GM13977 (cell line): ENCODE measurements at regions not wholly inside any gene's neighbourhood (a gene's known extent, or its start where the extent isn't known, plus 50 kb on each side); places are given as distances from the start of the nearest gene placed in this dataset.

Experiments
- DNase-seq: peaks from one replicate; pipeline ENCODE4 v3.0.0; 2012; ENCODE audit warnings: low spot score
- in situ Hi-C: fragments of 300-500 bp; cut with MboI; formaldehyde crosslinking; loops from one replicate; pipeline ENCODE4 v1.12.0; 2022; ENCODE audit warnings: low sequenced_read_pairs, low pct_unique_long_range_greater_than_20kb, mixed read lengths, inconsistent platforms; ENCODE audit not compliant: unreplicated experiment
- TF ChIP-seq, protein P1 (sequence below): IDR thresholded peaks from 2 replicates; pipeline ENCODE4 v1.5.1; 2012; ENCODE audit warnings: mild to moderate bottlenecking, control low read depth; ENCODE audit not compliant: insufficient read depth; ENCODE audit errors: extremely low read depth, missing control alignments

- TF ChIP-seq, protein P1, sequence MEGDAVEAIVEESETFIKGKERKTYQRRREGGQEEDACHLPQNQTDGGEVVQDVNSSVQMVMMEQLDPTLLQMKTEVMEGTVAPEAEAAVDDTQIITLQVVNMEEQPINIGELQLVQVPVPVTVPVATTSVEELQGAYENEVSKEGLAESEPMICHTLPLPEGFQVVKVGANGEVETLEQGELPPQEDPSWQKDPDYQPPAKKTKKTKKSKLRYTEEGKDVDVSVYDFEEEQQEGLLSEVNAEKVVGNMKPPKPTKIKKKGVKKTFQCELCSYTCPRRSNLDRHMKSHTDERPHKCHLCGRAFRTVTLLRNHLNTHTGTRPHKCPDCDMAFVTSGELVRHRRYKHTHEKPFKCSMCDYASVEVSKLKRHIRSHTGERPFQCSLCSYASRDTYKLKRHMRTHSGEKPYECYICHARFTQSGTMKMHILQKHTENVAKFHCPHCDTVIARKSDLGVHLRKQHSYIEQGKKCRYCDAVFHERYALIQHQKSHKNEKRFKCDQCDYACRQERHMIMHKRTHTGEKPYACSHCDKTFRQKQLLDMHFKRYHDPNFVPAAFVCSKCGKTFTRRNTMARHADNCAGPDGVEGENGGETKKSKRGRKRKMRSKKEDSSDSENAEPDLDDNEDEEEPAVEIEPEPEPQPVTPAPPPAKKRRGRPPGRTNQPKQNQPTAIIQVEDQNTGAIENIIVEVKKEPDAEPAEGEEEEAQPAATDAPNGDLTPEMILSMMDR = no peak
- in situ Hi-C loops = no loop called here
- no peak for DNase-seq
These were observed 122.1 kb upstream of the CCDC28A start for GRCh38 chr6:138651491-138651890.

DNA sequence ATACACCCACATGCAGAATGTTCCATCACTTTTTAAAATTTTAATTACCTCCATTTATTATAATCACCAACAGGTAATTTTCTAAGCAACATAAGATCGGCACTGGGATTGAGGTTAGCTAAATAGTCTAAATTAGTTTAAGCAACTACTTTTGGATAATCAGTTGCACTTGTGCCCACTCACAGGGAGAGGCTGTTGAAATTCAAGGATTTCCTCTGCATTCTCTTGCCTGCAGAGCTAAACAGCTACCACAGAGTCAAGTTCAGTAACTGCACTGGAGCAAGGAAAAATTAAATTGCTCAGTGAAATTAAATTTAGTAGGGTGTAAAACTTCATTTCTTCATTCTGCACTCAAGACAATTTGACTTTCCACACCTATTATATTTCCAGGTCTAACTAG, 120.7 kb upstream of the CCDC28A start:
- in situ Hi-C loops = no loop called here
- TF ChIP-seq, protein P1 = no peak
- no peak for DNase-seq

- in situ Hi-C loops = no loop called here
- DNase-seq = no peak
- TF ChIP-seq, protein P1 = no peak
These were observed 120.1 kb upstream of the CCDC28A start for GRCh38 chr6:138653435-138653834.

- in situ Hi-C loops = no loop called here
- peak; percentile 53 for DNase-seq
- TF ChIP-seq, protein P1 = no peak
These were observed 118.6 kb upstream of the CCDC28A start for GRCh38 chr6:138654715-138655634.

DNA sequence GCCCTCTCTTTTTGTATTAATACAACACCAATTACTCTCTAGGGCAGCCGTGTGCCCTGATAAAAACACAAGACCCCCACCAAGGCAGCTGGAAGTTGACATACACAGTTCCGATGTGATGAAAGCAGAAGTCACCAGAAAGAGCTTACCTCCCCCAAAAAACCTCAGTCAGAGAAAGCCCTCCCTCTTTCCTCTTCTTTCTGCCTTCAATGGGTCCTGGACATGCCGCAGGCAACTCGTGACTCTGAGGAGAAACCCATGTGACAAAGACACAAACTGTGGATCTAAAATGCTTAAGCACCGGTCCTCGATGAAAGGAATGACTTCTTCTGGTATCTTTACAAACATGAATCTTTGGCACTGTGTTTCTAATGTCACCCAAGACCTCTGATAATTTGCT, 117.7 kb upstream of the CCDC28A start:
- TF ChIP-seq, protein P1 = no peak
- in situ Hi-C loops = no loop called here
- no peak for DNase-seq

GRCh38 chr6:138656364-138657064, 117.1 kb upstream of the CCDC28A start:
- TF ChIP-seq, protein P1 = no peak
- in situ Hi-C loops = no loop called here
- no peak for DNase-seq
